ENCODE measurements at regions not wholly inside any gene's neighbourhood (a gene's known extent, or its start where the extent isn't known, plus 50 kb on each side); places are given as distances from the start of the nearest gene placed in this dataset.
A peak's percentile ranks its signal among the peaks of the same experiment; 100 is the strongest.

- DNase-seq (ENCODE audit: extremely low spot score, unreplicated experiment): no peak
- no peaks in the 10 kb centered on the region for H3K36me3 Mint-ChIP-seq
- peaks cover 33% of the 10 kb centered on the region for H3K27me3 Mint-ChIP-seq
- peak; percentile 56 for TF ChIP-seq CTCF (conservative IDR thresholded peaks at IDR 0.05)
- H3K4me1 Mint-ChIP-seq (ENCODE audit: unreplicated experiment): peaks cover 22% of the 10 kb centered on the region
- no peak overlapping the region for H3K27ac Mint-ChIP-seq
- H3K9me3 Mint-ChIP-seq: no peaks in the 10 kb centered on the region
- H3K4me3 Mint-ChIP-seq: no peak overlapping the region
Measured at GRCh38 chr20:24208652-24209051, 220.1 kb upstream of the GGTLC1 start.

GRCh38 chr20:24207803-24208300 lies 219.3 kb upstream of the GGTLC1 start:
- TF ChIP-seq CTCF (conservative IDR thresholded peaks at IDR 0.05): no peak
- no peaks in the 10 kb centered on the region for H3K36me3 Mint-ChIP-seq
- peaks cover 37% of the 10 kb centered on the region for H3K27me3 Mint-ChIP-seq
- H3K27ac Mint-ChIP-seq: no peak overlapping the region
- no peaks in the 10 kb centered on the region for H3K9me3 Mint-ChIP-seq
- H3K4me3 Mint-ChIP-seq: no peak overlapping the region
- no peak for DNase-seq (ENCODE audit: extremely low spot score, unreplicated experiment)
- peaks cover 18% of the 10 kb centered on the region for H3K4me1 Mint-ChIP-seq (ENCODE audit: unreplicated experiment)

- H3K4me1 Mint-ChIP-seq (ENCODE audit: unreplicated experiment): peaks cover 9% of the 10 kb centered on the region
Measured at GRCh38 chr20:24206995-24207394, 218.4 kb upstream of the GGTLC1 start.

GRCh38 chr20:24203526-24204183 lies 215.1 kb upstream of the GGTLC1 start:
- Mint-ChIP-seq H3K4me1 (ENCODE audit: unreplicated experiment) (peaks cover 5% of the 10 kb centered on the region), H3K27me3 (peaks cover 22% of the 10 kb centered on the region), H3K4me3 (no peak overlapping the region), H3K36me3 (no peaks in the 10 kb centered on the region), H3K9me3 (no peaks in the 10 kb centered on the region), H3K27ac (no peak overlapping the region)
- no peak for TF ChIP-seq CTCF (conservative IDR thresholded peaks at IDR 0.05)
- no peak for DNase-seq (ENCODE audit: extremely low spot score, unreplicated experiment)

More at GRCh38 chr20:24206995-24207394, 218.4 kb upstream of the GGTLC1 start:
- Mint-ChIP-seq H3K9me3 (no peaks in the 10 kb centered on the region), H3K27me3 (peaks cover 32% of the 10 kb centered on the region), H3K36me3 (no peaks in the 10 kb centered on the region), H3K27ac (no peak overlapping the region), H3K4me3 (no peak overlapping the region)
- TF ChIP-seq CTCF (conservative IDR thresholded peaks at IDR 0.05): no peak
- DNase-seq (ENCODE audit: extremely low spot score, unreplicated experiment): no peak

GRCh38 chr20:24199501-24199900 lies 210.9 kb upstream of the GGTLC1 start:
- no peak for TF ChIP-seq CTCF (conservative IDR thresholded peaks at IDR 0.05)
- no peak for DNase-seq (ENCODE audit: extremely low spot score, unreplicated experiment)
- no peaks in the 10 kb centered on the region for H3K9me3 Mint-ChIP-seq
- no peak overlapping the region for H3K4me3 Mint-ChIP-seq
- peaks cover 10% of the 10 kb centered on the region for H3K27me3 Mint-ChIP-seq
- no peaks in the 10 kb centered on the region for H3K36me3 Mint-ChIP-seq
- H3K27ac Mint-ChIP-seq: no peak overlapping the region
- H3K4me1 Mint-ChIP-seq (ENCODE audit: unreplicated experiment): no peaks in the 10 kb centered on the region
